Activated T-cell treated with anti-CD3 and anti-CD28 coated beads, Interleukin-2, amount 50 U/mL, for 72 hours (primary cell): ENCODE measurements at regions not wholly inside any gene's neighbourhood (a gene's known extent, or its start where the extent isn't known, plus 50 kb on each side); places are given as distances from the start of the nearest gene placed in this dataset.

Experiments used
- ATAC-seq, 2 donors: fragments of 150-1000 bp; cut with Tn5 transposase; replicated peaks in 1 of 2; 2 replicates each; pipeline ENCODE4 v1.10.0; 2021; ENCODE audit warnings: moderate library complexity in 2 of 2, mild to moderate bottlenecking in 1 of 2
- DNase-seq, 2 donors: peaks; one replicate each; pipeline ENCODE4 v3.0.0; 2021 to 2022; ENCODE audit warnings: mixed read lengths in 1 of 2
- H3K27ac Mint-ChIP-seq: one replicate; pipeline ENCODE4 v1.8.0; 2022; ENCODE audit warnings: mild to moderate bottlenecking, moderate library complexity, mixed read lengths
- H3K27me3 Mint-ChIP-seq: one replicate; pipeline ENCODE4 v1.8.0; 2022; ENCODE audit warnings: low read depth, mixed read lengths
- H3K36me3 Mint-ChIP-seq, 2 donors: one replicate each; pipeline ENCODE4 v1.8.0; 2022; ENCODE audit warnings: mixed read lengths in 2 of 2, mild to moderate bottlenecking in 1 of 2; ENCODE audit not compliant: insufficient read depth in 2 of 2
- H3K4me1 Mint-ChIP-seq: one replicate; pipeline ENCODE4 v1.8.0; 2022; ENCODE audit warnings: low read depth, mixed read lengths
- H3K4me3 Mint-ChIP-seq, 2 donors: one replicate each; pipeline ENCODE4 v1.8.0; 2022; ENCODE audit warnings: mild to moderate bottlenecking in 2 of 2, mixed read lengths in 2 of 2, moderate library complexity in 2 of 2
- H3K9me3 Mint-ChIP-seq, 2 donors: one replicate each; pipeline ENCODE4 v1.8.0; 2022; ENCODE audit warnings: mixed read lengths in 2 of 2

GRCh38 chr6:169998457-169998856, 247.0 kb downstream of the ERMARD start:
- H3K27me3 Mint-ChIP-seq = peaks cover 13% of the 10 kb centered on the region

GRCh38 chr6:169997930-169998218, 246.5 kb downstream of the ERMARD start:
- peaks cover 9% of the 10 kb centered on the region for H3K4me1 Mint-ChIP-seq
- H3K4me3 Mint-ChIP-seq = no peak overlapping the region
- peak in 1 of 2 donors; percentile 32 for ATAC-seq
- peaks cover 4 to 10% of the 10 kb centered on the region in 2 donors for H3K36me3 Mint-ChIP-seq
- H3K27ac Mint-ChIP-seq = no peak overlapping the region
- no peak for DNase-seq
- H3K9me3 Mint-ChIP-seq = peaks cover 9 to 10% of the 10 kb centered on the region in 2 donors
- H3K27me3 Mint-ChIP-seq = peaks cover 13% of the 10 kb centered on the region

More at GRCh38 chr6:169998457-169998856, 247.0 kb downstream of the ERMARD start:
- Mint-ChIP-seq H3K4me3 (no peak overlapping the region), H3K27ac (no peak overlapping the region), H3K9me3 (peaks cover 10 to 11% of the 10 kb centered on the region in 2 donors), H3K36me3 (peaks cover 4 to 10% of the 10 kb centered on the region in 2 donors), H3K4me1 (peaks cover 9% of the 10 kb centered on the region)
- ATAC-seq = no peak
- no peak for DNase-seq

DNA sequence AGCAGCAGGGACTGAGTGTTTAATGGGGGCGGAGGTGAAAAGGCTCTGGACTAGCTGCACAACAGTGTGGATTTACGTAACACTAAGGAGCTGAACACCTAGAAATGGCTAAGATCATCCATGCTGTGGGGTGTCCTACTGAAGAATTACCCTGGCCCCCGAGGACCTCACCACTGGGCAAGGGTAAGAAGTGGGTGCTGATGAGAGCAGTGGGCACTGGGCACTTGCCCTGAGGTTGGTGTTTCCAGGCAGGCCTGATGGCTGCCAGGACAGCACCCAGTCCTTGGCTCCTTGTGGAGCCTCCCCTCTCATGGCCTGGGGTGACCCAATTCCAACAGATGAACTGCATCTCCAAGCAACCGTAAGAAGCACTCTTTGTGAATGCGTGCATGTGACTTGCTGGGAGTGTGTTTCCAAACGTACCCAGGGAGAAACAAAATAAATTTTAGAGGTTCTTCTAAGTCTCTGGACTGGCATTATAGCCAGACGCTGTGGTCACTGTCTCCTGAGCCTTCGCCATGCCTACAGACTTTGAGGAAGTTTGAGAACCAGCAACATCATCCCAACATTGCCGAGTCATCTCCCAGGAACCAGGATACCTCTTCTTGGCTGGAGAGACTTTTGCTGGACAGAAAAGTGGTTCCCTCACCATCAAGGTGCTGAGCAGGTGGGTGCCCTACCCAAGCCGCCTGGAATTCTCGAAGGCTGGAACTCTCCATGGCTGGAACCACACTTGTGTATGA, 245.9 kb downstream of the ERMARD start:
- no peak overlapping the region for H3K4me3 Mint-ChIP-seq
- peaks cover 4 to 7% of the 10 kb centered on the region in 2 donors for H3K9me3 Mint-ChIP-seq
- ATAC-seq (no peak), DNase-seq (no peak)
- H3K36me3 Mint-ChIP-seq = peaks cover 2 to 5% of the 10 kb centered on the region in 2 donors
- peaks cover 10% of the 10 kb centered on the region for H3K4me1 Mint-ChIP-seq
- peaks cover 13% of the 10 kb centered on the region for H3K27me3 Mint-ChIP-seq
- H3K27ac Mint-ChIP-seq = no peak overlapping the region

GRCh38 chr6:169996378-169997051, 245.1 kb downstream of the ERMARD start:
- Mint-ChIP-seq H3K4me1 (peaks cover 19% of the 10 kb centered on the region), H3K27me3 (peaks cover 18% of the 10 kb centered on the region), H3K9me3 (peaks cover 0 to 4% of the 10 kb centered on the region in 2 donors), H3K4me3 (no peak overlapping the region), H3K27ac (no peak overlapping the region), H3K36me3 (peaks cover 0 to 2% of the 10 kb centered on the region in 2 donors)
- DNase-seq (no peak), ATAC-seq (no peak)

- no peaks in the 10 kb centered on the region for H3K36me3 Mint-ChIP-seq
- H3K4me3 Mint-ChIP-seq = no peak overlapping the region
- ATAC-seq = no peak
- DNase-seq = no peak
- peaks cover 31% of the 10 kb centered on the region for H3K4me1 Mint-ChIP-seq
- H3K27me3 Mint-ChIP-seq = peaks cover 20% of the 10 kb centered on the region
- no peak overlapping the region for H3K27ac Mint-ChIP-seq
- no peaks in the 10 kb centered on the region for H3K9me3 Mint-ChIP-seq
Observed at GRCh38 chr6:169994739-169995138, 243.3 kb downstream of the ERMARD start.

- ATAC-seq (no peak), DNase-seq (no peak)
- Mint-ChIP-seq H3K9me3 (no peaks in the 10 kb centered on the region), H3K4me3 (no peak overlapping the region), H3K4me1 (peaks cover 37% of the 10 kb centered on the region), H3K36me3 (no peaks in the 10 kb centered on the region), H3K27ac (no peak overlapping the region), H3K27me3 (peaks cover 20% of the 10 kb centered on the region)
Observed at GRCh38 chr6:169993861-169994481, 242.5 kb downstream of the ERMARD start.

DNA sequence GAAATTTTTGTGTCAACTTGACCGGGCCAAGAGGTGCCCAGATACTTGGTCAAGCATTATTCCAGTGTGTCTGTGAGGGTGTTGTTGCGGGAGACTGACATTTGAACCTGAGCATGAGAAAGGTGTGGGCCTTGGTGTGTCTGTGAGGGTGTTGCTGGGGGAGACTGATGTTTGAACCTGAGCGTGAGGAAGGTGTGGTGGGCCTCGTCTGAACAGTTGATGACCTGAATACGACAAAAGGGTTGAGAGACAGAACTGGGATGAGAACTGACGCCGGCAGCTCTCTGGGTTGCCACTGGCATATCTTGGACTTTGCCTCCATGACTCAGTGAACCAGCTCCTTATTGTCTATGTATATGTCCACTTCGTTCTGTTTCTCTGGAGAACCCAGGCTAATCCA, 240.5 kb downstream of the ERMARD start:
- no peaks in the 10 kb centered on the region for H3K9me3 Mint-ChIP-seq

GRCh38 chr6:169991031-169991390, 239.6 kb downstream of the ERMARD start:
- H3K4me3 Mint-ChIP-seq = peak overlapping the region in 1 of 2 donors; percentile 38
- H3K9me3 Mint-ChIP-seq = no peaks in the 10 kb centered on the region
- no peaks in the 10 kb centered on the region for H3K36me3 Mint-ChIP-seq
- ATAC-seq = no peak
- no peak overlapping the region for H3K27ac Mint-ChIP-seq
- H3K4me1 Mint-ChIP-seq = peaks cover 37% of the 10 kb centered on the region
- peaks cover 20% of the 10 kb centered on the region for H3K27me3 Mint-ChIP-seq
- DNase-seq = no peak

More for the DNA sequence above, 240.5 kb downstream of the ERMARD start:
- ATAC-seq (no peak), DNase-seq (no peak)
- Mint-ChIP-seq H3K27me3 (peaks cover 20% of the 10 kb centered on the region), H3K36me3 (no peaks in the 10 kb centered on the region), H3K4me3 (no peak overlapping the region), H3K4me1 (peaks cover 37% of the 10 kb centered on the region), H3K27ac (no peak overlapping the region)

- DNase-seq (peak; percentile 67 to 72), ATAC-seq (peak; percentile 94 to 95)
- Mint-ChIP-seq H3K36me3 (no peaks in the 10 kb centered on the region), H3K4me3 (peak overlapping the region; percentile 38 to 68), H3K9me3 (no peaks in the 10 kb centered on the region), H3K27me3 (peaks cover 18% of the 10 kb centered on the region), H3K27ac (no peak overlapping the region), H3K4me1 (peaks cover 32% of the 10 kb centered on the region)
Observed at GRCh38 chr6:169990095-169991030, 238.9 kb downstream of the ERMARD start.

- Mint-ChIP-seq H3K4me1 (peaks cover 28% of the 10 kb centered on the region), H3K36me3 (no peaks in the 10 kb centered on the region), H3K27ac (peak overlapping the region; percentile 5), H3K4me3 (peak overlapping the region; percentile 12 to 38), H3K9me3 (no peaks in the 10 kb centered on the region), H3K27me3 (peaks cover 10% of the 10 kb centered on the region)
- ATAC-seq (peak in 1 of 2 donors; percentile 1), DNase-seq (no peak)
Observed at GRCh38 chr6:169989594-169989993, 238.2 kb downstream of the ERMARD start.

DNA sequence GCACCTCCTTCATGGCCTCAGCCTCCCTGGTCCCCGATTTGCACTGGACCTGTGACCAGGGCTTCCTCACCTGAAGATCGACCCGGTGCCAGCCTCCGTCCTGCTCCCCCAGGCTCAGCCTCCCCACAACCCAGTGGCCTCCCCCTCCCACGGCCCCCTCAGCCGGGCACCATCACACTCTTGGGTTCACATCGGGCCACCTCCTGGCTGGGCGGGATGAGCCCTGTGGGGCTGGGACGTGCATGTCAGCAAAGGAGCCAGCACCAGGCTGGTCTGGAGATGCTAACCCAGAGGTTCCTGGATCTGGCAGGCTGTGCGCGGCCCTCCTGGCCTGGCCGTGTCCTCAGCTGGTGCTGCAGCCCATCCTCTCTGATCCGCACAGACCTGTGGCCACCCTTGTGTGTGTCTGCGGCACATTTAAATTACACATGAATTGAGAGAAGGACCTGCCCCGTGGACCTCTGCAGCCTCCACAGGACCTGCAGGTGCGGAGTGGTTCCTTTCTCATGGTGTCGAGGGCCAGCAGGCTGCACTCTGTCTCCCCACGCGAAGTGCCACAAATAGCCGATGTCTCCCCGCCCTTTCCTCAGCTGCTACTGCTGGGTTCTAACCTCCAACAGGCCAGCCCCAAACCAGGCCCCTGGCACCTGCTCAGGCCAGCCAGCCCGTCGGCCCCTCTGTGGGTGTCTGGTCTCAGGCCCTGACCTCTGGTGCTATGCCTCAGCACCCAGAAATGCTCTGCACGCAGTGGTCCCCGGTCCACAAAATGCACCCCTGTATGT, 237.5 kb downstream of the ERMARD start:
- ATAC-seq = no peak
- H3K27ac Mint-ChIP-seq = no peak overlapping the region
- H3K4me3 Mint-ChIP-seq = no peak overlapping the region
- peaks cover 7% of the 10 kb centered on the region for H3K27me3 Mint-ChIP-seq
- H3K9me3 Mint-ChIP-seq = no peaks in the 10 kb centered on the region
- H3K4me1 Mint-ChIP-seq = peaks cover 28% of the 10 kb centered on the region
- no peaks in the 10 kb centered on the region for H3K36me3 Mint-ChIP-seq
- DNase-seq = no peak

- H3K9me3 Mint-ChIP-seq = no peaks in the 10 kb centered on the region
- H3K36me3 Mint-ChIP-seq = no peaks in the 10 kb centered on the region
- no peak for ATAC-seq
- H3K27ac Mint-ChIP-seq = no peak overlapping the region
- peaks cover 23% of the 10 kb centered on the region for H3K4me1 Mint-ChIP-seq
- DNase-seq = no peak
- H3K4me3 Mint-ChIP-seq = no peak overlapping the region
- H3K27me3 Mint-ChIP-seq = peaks cover 6% of the 10 kb centered on the region
Observed at GRCh38 chr6:169986848-169987498, 235.6 kb downstream of the ERMARD start.
